SK-N-MC (cell line): ENCODE measurements at regions not wholly inside any gene's neighbourhood (a gene's known extent, or its start where the extent isn't known, plus 50 kb on each side); places are given as distances from the start of the nearest gene placed in this dataset.
"Not testable (repeated sequence)": the region's sequence is repeated elsewhere in the genome, so short reads cannot be mapped to it uniquely, and the experiment has no call there.

Experiments used
- DNase-seq: peaks from one replicate; pipeline ENCODE4 v3.0.0-alpha.2; 2011; ENCODE audit warnings: low read depth, low spot score
- H3K27ac ChIP-seq: fragments of 200-600 bp; sonication (generic); 2 replicates; pipeline ENCODE4 v1.5.1; 2016; ENCODE audit warnings: mixed run types
- H3K36me3 ChIP-seq: fragments of 200-600 bp; sonication (generic); 2 replicates; pipeline ENCODE4 v1.6.1; 2017; ENCODE audit warnings: antibody characterized with exemption, low read length, mixed read lengths; ENCODE audit not compliant: insufficient read depth
- H3K4me3 ChIP-seq: fragments of 200-600 bp; sonication (generic); 2 replicates; pipeline ENCODE4 v1.5.1; 2016
- H3K9ac ChIP-seq: fragments of 200-600 bp; sonication (generic); 2 replicates; pipeline ENCODE4 v1.8.0; 2017; ENCODE audit warnings: mixed run types, mixed read lengths; ENCODE audit not compliant: insufficient read length
- H3K9me3 ChIP-seq: fragments of 200-600 bp; sonication (generic); 2 replicates; pipeline ENCODE4 v1.6.1; 2017; ENCODE audit warnings: low read depth, mild to moderate bottlenecking, antibody characterized with exemption, low read length, moderate library complexity, mixed read lengths
- EZH2 ChIP-seq: fragments of 200-600 bp; sonication (generic); IDR thresholded peaks from one replicate; pipeline ENCODE4 v1.6.1; 2017; ENCODE audit warnings: antibody characterized with exemption
- FOXP2 ChIP-seq: optimal IDR thresholded peaks from 2 replicates; pipeline ENCODE3; 2011; ENCODE audit warnings: mild to moderate bottlenecking, moderate library complexity; ENCODE audit not compliant: insufficient read depth; ENCODE audit errors: extremely low read length, control extremely low read depth
- POLR2AphosphoS5 ChIP-seq: IDR thresholded peaks from 2 replicates; pipeline ENCODE4 v1.6.1; 2012; ENCODE audit warnings: mild to moderate bottlenecking, low read depth, low read length, borderline replicate concordance

DNA sequence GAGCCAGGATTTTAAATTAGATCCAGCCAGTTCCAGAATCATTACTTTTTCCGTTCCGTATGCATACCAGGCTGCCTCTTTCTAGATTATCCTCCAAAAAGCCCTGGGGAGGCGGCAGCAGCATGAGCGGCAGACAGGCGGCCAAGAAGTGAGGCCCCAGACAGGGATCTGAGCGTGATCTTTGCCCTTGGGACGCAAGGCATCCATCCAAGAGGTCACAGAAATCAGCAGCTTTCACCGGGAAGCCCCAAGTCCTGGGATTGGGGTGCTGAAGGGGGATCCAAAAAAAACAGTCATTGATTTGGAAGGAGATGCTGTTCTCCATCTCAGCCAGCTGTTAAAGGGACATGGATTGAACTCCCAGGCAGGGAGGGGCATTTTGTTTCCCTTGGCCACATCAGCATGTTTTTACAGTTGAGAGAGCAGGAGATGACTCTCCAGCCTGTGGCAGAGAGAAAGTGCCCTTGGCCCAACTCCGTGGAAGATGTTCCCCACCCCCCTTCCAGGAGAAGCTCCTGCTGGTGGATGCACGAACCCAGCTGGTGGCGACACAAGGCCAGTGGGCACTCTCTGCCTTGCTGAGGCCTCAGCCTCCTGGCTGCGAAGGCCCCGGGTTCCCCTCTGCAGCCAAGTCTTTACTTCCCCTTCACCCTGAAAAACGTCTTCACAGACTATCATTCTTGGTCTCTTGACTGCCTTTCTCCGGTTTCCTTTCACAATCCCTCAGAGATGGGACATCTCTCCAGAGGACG, 265.6 kb downstream of the ANAPC1 start:
- Histone ChIP-seq H3K9ac (no peak overlapping the region), H3K9me3 (no peaks in the 10 kb centered on the region), H3K27ac (no peak overlapping the region), H3K36me3 (no peaks in the 10 kb centered on the region), H3K4me3 (no peak overlapping the region)
- no peak for DNase-seq
- TF ChIP-seq FOXP2, result no peak
- no peak for TF ChIP-seq EZH2
- TF ChIP-seq POLR2AphosphoS5, result no peak

DNA sequence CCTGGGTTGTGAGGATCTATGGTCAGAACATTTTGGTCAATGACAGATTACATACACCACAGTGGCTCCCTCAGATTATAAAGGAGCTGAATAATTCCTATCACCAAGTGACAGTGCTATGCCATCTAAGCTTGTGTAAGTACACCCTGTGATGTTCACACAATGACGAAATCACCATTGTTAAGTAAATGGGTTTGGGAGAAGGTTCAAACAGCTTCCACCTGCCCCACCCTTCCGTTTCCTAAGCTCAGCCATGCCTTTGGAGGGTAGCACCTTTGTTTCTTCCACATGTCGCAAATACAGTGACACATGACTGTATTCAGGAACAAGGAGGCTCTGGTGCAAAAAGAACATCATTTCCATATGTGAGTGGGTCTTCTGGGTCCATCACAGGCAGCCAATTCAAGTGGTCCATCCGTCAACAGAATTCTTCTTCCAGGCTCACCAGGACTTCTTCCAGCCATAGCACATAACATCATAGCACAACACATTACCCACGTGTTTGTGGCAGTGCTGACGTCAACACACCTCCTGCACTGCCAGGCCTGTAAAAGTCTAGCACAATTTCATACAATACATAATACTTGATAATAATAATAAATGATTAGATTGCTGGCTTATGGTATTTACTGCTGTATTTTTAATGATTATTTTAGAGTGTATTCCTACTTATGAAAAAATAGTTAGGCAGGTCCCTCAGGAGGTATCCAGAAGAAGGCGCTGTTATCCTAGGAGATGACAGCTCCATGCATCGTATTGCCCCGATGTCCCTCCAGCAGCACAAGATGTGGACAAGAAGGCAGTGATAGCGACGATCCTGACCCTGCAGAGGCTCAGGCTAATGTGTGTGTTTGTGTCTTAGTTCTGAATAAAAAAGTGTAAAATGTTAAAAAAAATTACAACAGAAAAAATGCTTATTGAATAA, 264.8 kb downstream of the ANAPC1 start:
- H3K27ac ChIP-seq, result no peak overlapping the region
- H3K36me3 ChIP-seq, result no peaks in the 10 kb centered on the region
- H3K9ac ChIP-seq, result no peak overlapping the region
- no peak for DNase-seq
- no peak overlapping the region for H3K4me3 ChIP-seq
- no peaks in the 10 kb centered on the region for H3K9me3 ChIP-seq
- TF ChIP-seq EZH2, result no peak
- no peak for TF ChIP-seq FOXP2
- no peak for TF ChIP-seq POLR2AphosphoS5

- H3K9me3 ChIP-seq, result no peaks in the 10 kb centered on the region
- no peak overlapping the region for H3K4me3 ChIP-seq
- no peak overlapping the region for H3K9ac ChIP-seq
- no peak for DNase-seq
- no peaks in the 10 kb centered on the region for H3K36me3 ChIP-seq
- H3K27ac ChIP-seq, result no peak overlapping the region
- TF ChIP-seq POLR2AphosphoS5, result no peak
- TF ChIP-seq EZH2, result no peak
Measured at GRCh38 chr2:111620281-111620680, 263.7 kb downstream of the ANAPC1 start.

DNA sequence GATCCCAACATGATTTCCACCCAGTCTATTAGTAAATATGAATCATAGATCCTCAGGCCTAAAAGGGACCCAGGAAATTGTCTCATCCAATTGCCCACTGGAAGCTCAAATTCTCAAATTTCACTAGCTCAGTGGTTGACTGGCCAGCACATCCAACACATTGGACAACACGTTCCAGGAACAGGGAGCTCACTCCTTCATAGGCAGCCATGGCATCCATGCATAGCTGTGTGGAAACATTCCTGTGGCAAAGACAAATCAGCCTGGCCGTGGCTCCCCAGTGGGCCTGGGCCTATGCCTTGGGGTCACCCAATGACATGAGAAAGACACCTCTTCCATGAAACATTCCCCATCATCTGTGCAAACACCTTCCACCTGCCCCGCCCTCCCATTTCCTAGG, 261.1 kb downstream of the ANAPC1 start:
- DNase-seq, result no peak
- TF ChIP-seq POLR2AphosphoS5 (no peak), EZH2 (no peak), FOXP2 (no peak)
- Histone ChIP-seq H3K9me3 (peaks cover 12% of the 10 kb centered on the region; the same call in 1 of the 2 replicates), H3K27ac (no peak overlapping the region), H3K9ac (no peak overlapping the region), H3K36me3 (no peaks in the 10 kb centered on the region), H3K4me3 (no peak overlapping the region)

- Histone ChIP-seq H3K9ac (no peak overlapping the region), H3K4me3 (no peak overlapping the region), H3K36me3 (no peaks in the 10 kb centered on the region), H3K9me3 (peaks cover 12% of the 10 kb centered on the region; the same call in 1 of the 2 replicates), H3K27ac (no peak overlapping the region)
- no peak for TF ChIP-seq EZH2
- no peak for DNase-seq
Measured at GRCh38 chr2:111623380-111623779, 260.6 kb downstream of the ANAPC1 start.

- no peak for TF ChIP-seq EZH2
- TF ChIP-seq POLR2AphosphoS5, result no peak
- TF ChIP-seq FOXP2, result no peak
- peak; percentile 96 for DNase-seq
- Histone ChIP-seq H3K9ac (no peak overlapping the region), H3K27ac (peak overlapping the region; percentile 33), H3K9me3 (peaks cover 12% of the 10 kb centered on the region; the same call in 1 of the 2 replicates), H3K36me3 (no peaks in the 10 kb centered on the region), H3K4me3 (peak overlapping the region; percentile 31; the same call in 1 of the 2 replicates)
Measured at GRCh38 chr2:111624411-111625156, 259.4 kb downstream of the ANAPC1 start.

- H3K36me3 ChIP-seq, DNase-seq, H3K9ac ChIP-seq: not testable (repeated sequence)
- Histone ChIP-seq H3K27ac (peak overlapping the region; percentile 33), H3K4me3 (peak overlapping the region; percentile 31; the same call in 1 of the 2 replicates), H3K9me3 (peaks cover 12% of the 10 kb centered on the region; the same call in 1 of the 2 replicates)
Measured at GRCh38 chr2:111625157-111625537, 258.8 kb downstream of the ANAPC1 start.
